ENCODE measurements at regions not wholly inside any gene's neighbourhood (a gene's known extent, or its start where the extent isn't known, plus 50 kb on each side); places are given as distances from the start of the nearest gene placed in this dataset.

DNA sequence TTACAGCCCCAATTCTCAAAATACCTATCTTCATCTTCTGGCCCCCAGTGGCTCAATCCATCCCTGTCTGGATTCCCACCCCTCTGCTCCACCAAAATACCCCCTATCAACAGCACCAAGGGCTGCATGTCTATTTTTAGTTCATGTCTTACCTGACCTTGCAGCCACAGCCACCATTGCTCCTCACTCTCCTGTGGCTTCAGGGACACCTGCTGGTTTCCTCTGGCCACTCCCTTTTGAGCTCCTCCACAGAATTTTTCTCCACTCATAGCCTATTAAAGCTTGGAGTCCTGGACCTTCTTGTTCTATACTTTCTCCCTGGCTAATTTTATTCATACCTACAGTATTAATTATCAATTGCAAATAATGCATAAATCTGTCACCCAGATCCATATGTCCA lies 125.3 kb upstream of the NGF start:
- no peak overlapping the region for H3K4me3 ChIP-seq (ENCODE audit: control insufficient read depth, low read depth, low read length)
- TF ChIP-seq, protein P1, sequence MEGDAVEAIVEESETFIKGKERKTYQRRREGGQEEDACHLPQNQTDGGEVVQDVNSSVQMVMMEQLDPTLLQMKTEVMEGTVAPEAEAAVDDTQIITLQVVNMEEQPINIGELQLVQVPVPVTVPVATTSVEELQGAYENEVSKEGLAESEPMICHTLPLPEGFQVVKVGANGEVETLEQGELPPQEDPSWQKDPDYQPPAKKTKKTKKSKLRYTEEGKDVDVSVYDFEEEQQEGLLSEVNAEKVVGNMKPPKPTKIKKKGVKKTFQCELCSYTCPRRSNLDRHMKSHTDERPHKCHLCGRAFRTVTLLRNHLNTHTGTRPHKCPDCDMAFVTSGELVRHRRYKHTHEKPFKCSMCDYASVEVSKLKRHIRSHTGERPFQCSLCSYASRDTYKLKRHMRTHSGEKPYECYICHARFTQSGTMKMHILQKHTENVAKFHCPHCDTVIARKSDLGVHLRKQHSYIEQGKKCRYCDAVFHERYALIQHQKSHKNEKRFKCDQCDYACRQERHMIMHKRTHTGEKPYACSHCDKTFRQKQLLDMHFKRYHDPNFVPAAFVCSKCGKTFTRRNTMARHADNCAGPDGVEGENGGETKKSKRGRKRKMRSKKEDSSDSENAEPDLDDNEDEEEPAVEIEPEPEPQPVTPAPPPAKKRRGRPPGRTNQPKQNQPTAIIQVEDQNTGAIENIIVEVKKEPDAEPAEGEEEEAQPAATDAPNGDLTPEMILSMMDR (IDR thresholded peaks at IDR 0.05; ENCODE audit: control insufficient read depth, insufficient read depth, low read depth, low read length, missing control alignments) = peak; percentile 18
- DNase-seq (ENCODE audit: low read depth) = no peak

DNA sequence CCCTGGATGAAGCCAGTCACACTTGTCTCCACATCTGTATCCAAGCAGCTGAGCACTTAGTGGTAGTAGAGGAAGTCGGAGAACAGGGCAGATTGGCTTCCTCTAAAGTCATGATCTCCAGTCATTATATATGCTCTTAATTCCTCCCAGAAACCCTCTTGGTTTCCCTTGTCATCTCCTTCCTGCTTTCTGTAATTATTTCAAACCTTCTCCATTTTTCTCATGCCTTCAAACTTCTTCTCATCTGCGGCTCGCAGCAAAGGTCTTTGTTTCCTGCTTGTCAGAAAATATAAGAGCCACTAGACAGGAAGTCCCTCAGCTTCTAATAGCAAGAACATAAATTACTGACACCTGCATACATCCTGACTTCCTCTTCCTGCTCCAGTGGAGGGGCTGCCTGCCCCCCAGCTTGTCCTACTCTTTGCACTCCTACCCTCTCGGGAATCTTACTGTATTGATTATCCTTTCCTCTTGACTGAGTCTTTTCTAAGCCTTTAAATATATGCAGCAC lies 124.6 kb upstream of the NGF start:
- TF ChIP-seq, protein P1 (IDR thresholded peaks at IDR 0.05; ENCODE audit: control insufficient read depth, insufficient read depth, low read depth, low read length, missing control alignments) = no peak
- no peak overlapping the region for H3K4me3 ChIP-seq (ENCODE audit: control insufficient read depth, low read depth, low read length)
- no peak for DNase-seq (ENCODE audit: low read depth)

DNA sequence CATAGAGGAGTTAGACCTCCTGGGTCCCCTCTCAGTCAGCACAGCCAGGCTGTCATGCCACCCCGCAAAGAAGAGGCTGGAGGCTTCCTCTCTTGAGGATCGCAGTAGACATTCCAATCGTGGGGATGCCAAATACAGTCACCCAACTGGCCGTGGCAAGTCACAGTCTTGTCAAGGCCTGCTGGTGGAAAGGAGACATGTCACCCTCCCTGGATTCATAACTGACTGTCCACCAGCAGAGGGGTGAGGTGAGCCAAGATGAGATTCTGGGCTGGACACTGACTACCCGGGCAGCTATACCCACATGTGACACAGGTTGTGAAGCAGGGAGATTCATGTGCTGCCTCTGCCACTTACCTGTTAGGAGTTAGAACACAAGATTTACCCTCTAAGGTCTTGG lies 123.5 kb upstream of the NGF start:
- TF ChIP-seq, protein P1 (IDR thresholded peaks at IDR 0.05; ENCODE audit: control insufficient read depth, insufficient read depth, low read depth, low read length, missing control alignments) = no peak
- no peak for DNase-seq (ENCODE audit: low read depth)
- H3K4me3 ChIP-seq (ENCODE audit: control insufficient read depth, low read depth, low read length) = no peak overlapping the region

DNA sequence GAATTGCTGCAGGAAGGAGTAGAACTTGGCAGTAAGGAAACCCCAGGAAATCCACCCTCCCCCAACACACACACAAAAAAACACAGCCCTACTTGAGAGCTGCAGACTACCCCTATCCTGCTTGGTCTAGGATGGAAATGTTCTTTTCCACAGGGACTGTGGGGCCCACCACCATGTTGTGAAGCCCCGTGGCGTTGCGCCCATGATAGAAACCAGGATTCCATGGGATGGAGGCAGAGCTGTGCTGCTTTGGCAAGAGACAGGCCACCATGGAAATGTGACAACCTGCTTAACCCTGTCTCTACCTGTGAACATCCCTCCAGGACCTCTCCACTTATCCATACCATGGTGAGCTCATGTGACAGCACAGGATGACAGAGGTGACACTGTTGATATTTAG lies 121.1 kb upstream of the NGF start:
- TF ChIP-seq, protein P1 (IDR thresholded peaks at IDR 0.05; ENCODE audit: control insufficient read depth, insufficient read depth, low read depth, low read length, missing control alignments) = no peak
- H3K4me3 ChIP-seq (ENCODE audit: control insufficient read depth, low read depth, low read length) = no peak overlapping the region
- no peak for DNase-seq (ENCODE audit: low read depth)

DNA sequence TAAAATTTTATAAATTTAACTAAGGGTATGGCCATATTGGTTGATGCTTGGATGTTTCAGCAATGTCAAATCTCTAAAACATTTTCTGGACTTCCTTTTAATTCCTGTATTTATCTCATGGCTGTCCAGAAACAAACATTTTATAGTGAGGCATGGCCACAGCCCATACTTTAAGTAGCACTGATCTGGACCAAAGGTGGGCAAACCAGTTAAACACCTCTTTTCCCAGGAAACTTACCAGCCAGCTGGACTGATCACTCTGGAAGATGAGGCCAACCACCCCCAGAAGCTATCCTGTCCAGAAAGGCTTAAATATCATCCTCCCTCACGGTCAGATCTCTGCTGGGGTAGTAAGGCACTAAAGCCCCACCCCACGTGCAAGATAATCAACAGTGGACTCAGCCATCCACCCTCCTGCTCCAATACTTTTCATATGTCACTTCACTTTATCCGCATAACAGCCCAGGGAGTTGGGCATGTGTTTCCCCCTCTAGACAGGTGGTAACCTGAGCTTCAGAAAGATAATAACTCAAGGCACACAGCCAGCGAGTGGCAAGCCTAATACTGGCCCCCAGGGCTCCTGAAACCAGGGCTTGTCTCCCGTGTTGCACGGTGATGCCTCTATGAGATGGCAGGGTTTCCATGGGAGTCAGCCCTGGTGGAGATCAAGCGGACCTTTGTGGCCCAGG lies 120.5 kb upstream of the NGF start:
- TF ChIP-seq, protein P1 (IDR thresholded peaks at IDR 0.05; ENCODE audit: control insufficient read depth, insufficient read depth, low read depth, low read length, missing control alignments) = no peak
- H3K4me3 ChIP-seq (ENCODE audit: control insufficient read depth, low read depth, low read length) = no peak overlapping the region
- DNase-seq (ENCODE audit: low read depth) = no peak

DNA sequence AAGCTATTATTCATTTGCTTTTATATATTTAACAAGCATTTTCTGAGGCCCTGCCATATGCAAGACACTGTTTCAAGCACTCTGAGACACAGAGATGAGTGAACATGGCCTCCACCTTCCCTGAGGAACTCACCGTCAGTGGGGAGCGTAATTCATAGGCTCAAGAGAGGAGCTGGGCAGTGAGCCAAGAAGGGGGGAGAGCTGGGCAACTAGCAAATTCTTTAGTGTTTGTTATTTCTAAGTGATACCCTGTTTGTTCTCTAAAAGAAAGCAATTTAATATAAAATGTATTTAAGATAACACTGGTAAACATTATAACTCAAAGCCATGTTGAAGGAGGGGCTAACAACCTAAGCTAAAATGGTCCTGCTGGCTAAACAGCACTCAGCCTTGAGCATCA lies 119.2 kb upstream of the NGF start:
- no peak overlapping the region for H3K4me3 ChIP-seq (ENCODE audit: control insufficient read depth, low read depth, low read length)
- DNase-seq (ENCODE audit: low read depth) = no peak
- TF ChIP-seq, protein P1 (IDR thresholded peaks at IDR 0.05; ENCODE audit: control insufficient read depth, insufficient read depth, low read depth, low read length, missing control alignments) = no peak

Data from AG09309 (cell line).